GM18511 (cell line): ENCODE measurements at regions not wholly inside any gene's neighbourhood (a gene's known extent, or its start where the extent isn't known, plus 50 kb on each side); places are given as distances from the start of the nearest gene placed in this dataset.

Experiments used
- ATAC-seq: cut with Tn5 transposase; IDR thresholded peaks from one replicate; pipeline ENCODE4 v1.9.1; 2021; ENCODE audit warnings: mild to moderate bottlenecking, moderate library complexity; ENCODE audit not compliant: unreplicated experiment

GRCh38 chr14:104520620-104521410, 58.7 kb upstream of the C14orf180 start:
- no peak for ATAC-seq

- ATAC-seq, result no peak
Observed at GRCh38 chr14:104521816-104522745, 57.5 kb upstream of the C14orf180 start.

- no peak for ATAC-seq
Observed at GRCh38 chr14:104522926-104523545, 56.5 kb upstream of the C14orf180 start.

- ATAC-seq, result no peak
Observed at GRCh38 chr14:104523546-104523935, 56.0 kb upstream of the C14orf180 start.

GRCh38 chr14:104524726-104525125, 54.8 kb upstream of the C14orf180 start:
- no peak for ATAC-seq

GRCh38 chr14:104526723-104527645, 52.6 kb upstream of the C14orf180 start:
- no peak for ATAC-seq

- no peak for ATAC-seq
Observed at GRCh38 chr14:104527857-104528459, 51.6 kb upstream of the C14orf180 start.

- ATAC-seq, result no peak
Observed at GRCh38 chr14:104528496-104528895, 51.1 kb upstream of the C14orf180 start.
